ENCODE measurements at regions not wholly inside any gene's neighbourhood (a gene's known extent, or its start where the extent isn't known, plus 50 kb on each side); places are given as distances from the start of the nearest gene placed in this dataset.

GRCh38 chr3:21059404-21059803 lies 691.6 kb downstream of the ZNF385D start:
- TF ChIP-seq CTCF (IDR thresholded peaks at IDR 0.05 in 8 of 11, conservative IDR thresholded peaks at IDR 0.05 in 3 of 11) (no peak), POLR2A (IDR thresholded peaks at IDR 0.05) (no peak), POLR2AphosphoS5 (IDR thresholded peaks at IDR 0.05) (no peak)

Measured in spleen (tissue), 7 donors.